Activated CD4-positive, alpha-beta memory T cell treated with anti-CD3 and anti-CD28 coated beads, Interleukin-2, amount 10 ng/mL, durations not matched to agents 7 days and 5 days (primary cell): ENCODE measurements at regions not wholly inside any gene's neighbourhood (a gene's known extent, or its start where the extent isn't known, plus 50 kb on each side); places are given as distances from the start of the nearest gene placed in this dataset.

Experiments used
- CTCF ChIA-PET: fragments of 350-600 bp; sonication (Branson Sonifier 250); formaldehyde crosslinking; loops from one replicate; lab custom pipeline; 2021; ENCODE audit warnings: antibody characterized with exemption, inconsistent platforms; lab: Charles Lee
- POLR2A ChIA-PET: fragments of 350-600 bp; sonication (Branson Sonifier 250); formaldehyde crosslinking; loops from one replicate; lab custom pipeline; 2021; ENCODE audit warnings: antibody characterized with exemption; lab: Charles Lee
- DNase-seq: peaks from one replicate; pipeline ENCODE4 v3.0.0-alpha.2; 2020
- H3K27ac Mint-ChIP-seq: one replicate; pipeline ENCODE4 v1.8.0; 2021; ENCODE audit warnings: mild to moderate bottlenecking, mixed read lengths
- H3K27me3 Mint-ChIP-seq: one replicate; pipeline ENCODE4 v1.8.0; 2021; ENCODE audit warnings: mixed read lengths
- H3K36me3 Mint-ChIP-seq: one replicate; pipeline ENCODE4 v1.8.0; 2021; ENCODE audit warnings: low read depth, mixed read lengths
- H3K4me1 Mint-ChIP-seq: one replicate; pipeline ENCODE4 v1.8.0; 2021; ENCODE audit warnings: mixed read lengths
- H3K4me3 Mint-ChIP-seq: one replicate; pipeline ENCODE4 v1.8.0; 2021; ENCODE audit warnings: mild to moderate bottlenecking, mixed read lengths
- H3K9me3 Mint-ChIP-seq: one replicate; pipeline ENCODE4 v1.8.0; 2021; ENCODE audit warnings: mixed read lengths

- H3K27ac Mint-ChIP-seq = no peak overlapping the region
- no peaks in the 10 kb centered on the region for H3K36me3 Mint-ChIP-seq
- no peak for DNase-seq
- peaks cover 4% of the 10 kb centered on the region for H3K4me1 Mint-ChIP-seq
- H3K4me3 Mint-ChIP-seq = no peak overlapping the region
- POLR2A ChIA-PET = no interaction called here
- H3K9me3 Mint-ChIP-seq = no peaks in the 10 kb centered on the region
- H3K27me3 Mint-ChIP-seq = peaks cover 39% of the 10 kb centered on the region
- CTCF ChIA-PET = no interaction called here
Observed at GRCh38 chr18:61957801-61958516, 65.2 kb upstream of the RNF152 start.

DNA sequence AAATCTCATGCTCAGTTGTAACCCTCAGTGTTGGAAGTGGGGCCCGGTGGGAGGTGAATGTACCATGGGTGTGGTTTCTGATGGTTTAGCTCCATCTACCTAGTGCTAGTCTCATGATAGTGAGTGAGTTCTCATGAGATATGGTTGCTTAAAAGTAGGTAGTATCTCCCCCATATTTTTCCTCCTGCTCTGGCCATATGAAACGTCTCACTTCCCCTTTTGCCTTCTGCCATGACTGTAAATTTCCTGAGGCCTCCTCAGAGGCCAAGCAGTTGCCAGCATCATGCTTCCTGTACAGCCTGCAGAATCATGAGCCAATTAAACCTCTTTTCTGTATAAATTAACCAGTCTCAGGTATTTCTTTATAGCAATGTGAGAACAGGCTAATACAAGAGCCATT is 62.8 kb upstream of the RNF152 start:
- H3K27me3 Mint-ChIP-seq = peaks cover 48% of the 10 kb centered on the region
- CTCF ChIA-PET = no interaction called here

GRCh38 chr18:61954096-61954746 is 61.4 kb upstream of the RNF152 start:
- H3K9me3 Mint-ChIP-seq = no peaks in the 10 kb centered on the region

More for the DNA sequence above, 62.8 kb upstream of the RNF152 start:
- Mint-ChIP-seq H3K4me3 (no peak overlapping the region), H3K27ac (no peak overlapping the region), H3K36me3 (no peaks in the 10 kb centered on the region), H3K9me3 (no peaks in the 10 kb centered on the region), H3K4me1 (peaks cover 16% of the 10 kb centered on the region)
- no peak for DNase-seq
- POLR2A ChIA-PET = no interaction called here

DNA sequence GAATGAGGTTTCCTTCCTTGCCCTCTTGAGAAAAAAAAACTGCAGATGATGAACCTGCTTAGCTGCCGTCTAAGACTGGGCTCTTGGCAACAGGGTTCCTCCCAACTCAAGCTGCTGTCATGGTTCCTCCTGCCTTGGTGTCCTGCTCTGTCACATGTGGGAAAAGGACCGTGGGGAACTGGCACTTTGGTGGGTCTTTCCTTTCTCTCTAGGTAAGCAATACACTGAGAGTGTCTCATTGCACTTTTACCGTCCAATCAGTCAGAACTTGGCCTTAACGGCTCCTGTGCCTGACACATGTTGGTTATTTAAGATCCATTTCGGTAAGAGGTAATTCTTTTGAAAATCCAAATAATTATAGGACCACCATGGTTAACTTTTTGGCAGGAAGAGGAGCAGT is 60.8 kb upstream of the RNF152 start:
- Mint-ChIP-seq H3K4me1 (peaks cover 16% of the 10 kb centered on the region), H3K4me3 (no peak overlapping the region), H3K9me3 (no peaks in the 10 kb centered on the region), H3K27me3 (peaks cover 52% of the 10 kb centered on the region), H3K36me3 (no peaks in the 10 kb centered on the region), H3K27ac (no peak overlapping the region)
- POLR2A ChIA-PET = no interaction called here
- DNase-seq = no peak
- CTCF ChIA-PET = no interaction called here

More at GRCh38 chr18:61954096-61954746, 61.4 kb upstream of the RNF152 start:
- no peak overlapping the region for H3K4me3 Mint-ChIP-seq
- H3K4me1 Mint-ChIP-seq = peaks cover 16% of the 10 kb centered on the region
- POLR2A ChIA-PET = no interaction called here
- CTCF ChIA-PET = no interaction called here
- no peak for DNase-seq
- no peak overlapping the region for H3K27ac Mint-ChIP-seq
- peaks cover 54% of the 10 kb centered on the region for H3K27me3 Mint-ChIP-seq
- no peaks in the 10 kb centered on the region for H3K36me3 Mint-ChIP-seq

DNA sequence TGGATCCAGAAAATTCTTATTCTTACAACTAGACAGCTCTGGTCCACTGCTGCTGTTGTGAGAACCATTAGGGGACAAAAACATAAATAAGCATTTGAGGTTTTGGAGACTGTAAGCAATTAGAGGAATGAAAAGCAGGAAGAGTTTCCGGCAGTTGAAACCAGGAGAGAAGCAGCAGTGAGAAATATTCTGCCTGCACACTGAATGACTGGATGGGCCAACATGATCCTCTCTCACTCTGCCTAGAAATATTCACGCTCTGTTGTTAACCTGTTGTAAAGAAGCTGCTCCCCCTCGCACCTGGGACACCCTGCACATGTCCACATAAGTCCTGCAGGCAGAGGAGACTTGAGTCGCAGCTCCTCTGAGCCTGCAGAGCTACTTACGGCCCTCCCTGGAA is 60.4 kb upstream of the RNF152 start:
- no peak overlapping the region for H3K27ac Mint-ChIP-seq
- ChIA-PET POLR2A (no interaction called here), CTCF (no interaction called here)
- H3K9me3 Mint-ChIP-seq = no peaks in the 10 kb centered on the region
- DNase-seq = no peak
- peaks cover 16% of the 10 kb centered on the region for H3K4me1 Mint-ChIP-seq
- no peaks in the 10 kb centered on the region for H3K36me3 Mint-ChIP-seq
- H3K4me3 Mint-ChIP-seq = no peak overlapping the region
- H3K27me3 Mint-ChIP-seq = peaks cover 52% of the 10 kb centered on the region

- Mint-ChIP-seq H3K36me3 (no peaks in the 10 kb centered on the region), H3K9me3 (no peaks in the 10 kb centered on the region), H3K4me3 (no peak overlapping the region), H3K4me1 (peaks cover 16% of the 10 kb centered on the region), H3K27ac (no peak overlapping the region), H3K27me3 (peaks cover 60% of the 10 kb centered on the region)
- DNase-seq = no peak
- POLR2A ChIA-PET = no interaction called here
- CTCF ChIA-PET = no interaction called here
Observed at GRCh38 chr18:61951396-61951795, 58.6 kb upstream of the RNF152 start.

DNA sequence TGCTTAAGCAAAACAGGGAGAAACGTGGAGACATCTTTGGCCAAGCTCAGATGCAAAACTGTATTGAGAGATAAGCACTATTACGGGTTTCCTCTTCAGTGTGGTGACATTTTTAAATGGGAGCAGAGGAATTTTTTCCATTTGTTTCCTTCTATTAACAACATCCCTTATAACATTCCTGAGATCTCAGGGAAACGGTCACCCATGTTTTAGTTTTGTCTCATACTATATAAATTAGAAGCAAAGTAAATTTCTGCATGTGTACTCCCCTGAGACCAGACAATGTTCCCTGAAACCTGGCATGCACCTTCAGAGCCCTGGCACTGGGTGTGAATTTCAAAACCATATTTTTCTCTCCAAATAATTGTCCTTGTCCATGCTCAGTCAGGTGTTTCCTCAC is 57.6 kb upstream of the RNF152 start:
- H3K27ac Mint-ChIP-seq = no peak overlapping the region
- no peaks in the 10 kb centered on the region for H3K9me3 Mint-ChIP-seq
- peaks cover 58% of the 10 kb centered on the region for H3K27me3 Mint-ChIP-seq
- no peak overlapping the region for H3K4me3 Mint-ChIP-seq
- H3K36me3 Mint-ChIP-seq = no peaks in the 10 kb centered on the region
- DNase-seq = no peak
- ChIA-PET CTCF (no interaction called here), POLR2A (no interaction called here)
- H3K4me1 Mint-ChIP-seq = peaks cover 16% of the 10 kb centered on the region

DNA sequence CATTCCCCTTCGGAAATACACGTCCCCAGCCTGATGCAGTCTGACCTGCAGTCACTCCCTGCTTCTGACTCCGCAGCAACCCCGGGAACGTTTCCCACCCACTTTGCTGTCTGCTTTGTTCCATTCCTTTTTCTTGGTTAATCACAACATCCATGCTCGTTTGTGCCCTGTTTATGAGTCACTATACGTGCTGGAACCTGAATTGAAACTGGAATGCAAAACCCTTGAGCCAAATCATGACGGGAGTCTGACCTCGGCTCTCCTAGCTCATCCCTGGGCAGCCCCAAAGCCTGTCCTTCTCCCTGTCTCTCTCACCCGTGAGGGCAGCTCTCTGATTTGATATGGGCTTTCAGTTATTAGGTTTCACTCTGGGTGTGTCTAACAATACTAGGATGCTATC is 57.1 kb upstream of the RNF152 start:
- no peaks in the 10 kb centered on the region for H3K36me3 Mint-ChIP-seq
- peaks cover 16% of the 10 kb centered on the region for H3K4me1 Mint-ChIP-seq
- peaks cover 55% of the 10 kb centered on the region for H3K27me3 Mint-ChIP-seq
- H3K27ac Mint-ChIP-seq = no peak overlapping the region
- H3K9me3 Mint-ChIP-seq = no peaks in the 10 kb centered on the region
- H3K4me3 Mint-ChIP-seq = no peak overlapping the region
- POLR2A ChIA-PET = no interaction called here
- no peak for DNase-seq
- CTCF ChIA-PET = no interaction called here

DNA sequence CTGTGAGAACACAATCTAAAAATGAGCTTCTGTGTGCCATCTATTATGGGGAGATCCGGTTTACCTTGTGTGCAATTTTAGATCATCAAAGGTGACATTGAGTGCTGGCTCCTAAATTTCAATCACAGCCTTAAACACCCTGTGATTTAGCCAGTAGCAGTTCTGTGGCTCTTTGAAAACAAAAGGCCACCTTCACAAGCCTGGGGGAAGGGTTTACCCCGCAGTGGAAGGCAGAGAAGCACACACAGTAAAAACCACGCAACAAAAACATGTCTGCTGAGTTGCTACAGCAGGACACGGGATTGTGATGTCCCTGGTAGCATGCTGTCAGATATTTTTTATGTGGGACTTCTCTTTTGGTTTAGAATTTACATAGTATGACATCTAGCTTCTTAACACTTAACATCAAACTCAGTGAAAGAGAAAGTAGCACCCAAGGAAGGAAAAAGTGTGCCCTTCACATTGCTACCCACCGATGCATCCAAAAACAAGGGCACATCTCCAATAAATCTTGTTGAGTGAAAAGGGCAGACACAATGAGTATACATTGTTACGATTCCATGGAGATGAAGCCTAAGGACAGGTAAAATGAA is 56.1 kb upstream of the RNF152 start:
- H3K27me3 Mint-ChIP-seq = peaks cover 47% of the 10 kb centered on the region
- CTCF ChIA-PET = no interaction called here

GRCh38 chr18:61948281-61948741 is 55.5 kb upstream of the RNF152 start:
- Mint-ChIP-seq H3K4me3 (no peak overlapping the region), H3K9me3 (no peaks in the 10 kb centered on the region), H3K27ac (no peak overlapping the region), H3K27me3 (peaks cover 41% of the 10 kb centered on the region), H3K36me3 (no peaks in the 10 kb centered on the region), H3K4me1 (peaks cover 13% of the 10 kb centered on the region)
- DNase-seq = no peak
- ChIA-PET POLR2A (no interaction called here), CTCF (no interaction called here)

More for the DNA sequence above, 56.1 kb upstream of the RNF152 start:
- Mint-ChIP-seq H3K4me1 (peaks cover 16% of the 10 kb centered on the region), H3K27ac (no peak overlapping the region), H3K36me3 (no peaks in the 10 kb centered on the region), H3K9me3 (no peaks in the 10 kb centered on the region), H3K4me3 (no peak overlapping the region)
- no peak for DNase-seq
- POLR2A ChIA-PET = no interaction called here

DNA sequence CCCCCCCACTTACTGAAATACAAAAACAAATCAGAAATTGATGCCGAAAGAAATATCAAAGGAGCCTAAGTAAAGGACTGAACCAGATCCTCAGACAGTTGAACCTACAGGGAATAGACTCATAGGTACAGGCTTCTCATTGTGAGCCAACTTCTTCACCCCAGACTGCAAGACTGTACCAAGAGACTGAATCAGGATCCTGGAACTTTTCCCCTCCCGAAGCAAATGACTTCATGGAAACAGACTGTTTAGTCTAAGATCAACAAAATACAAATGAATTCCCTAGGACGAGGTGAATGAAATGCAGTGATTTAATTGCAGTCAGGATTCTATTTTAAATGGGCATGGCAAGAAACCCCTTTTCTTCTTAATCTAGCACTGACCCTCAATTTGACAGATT is 53.6 kb upstream of the RNF152 start:
- CTCF ChIA-PET = no interaction called here
- POLR2A ChIA-PET = no interaction called here
- no peak for DNase-seq
- no peak overlapping the region for H3K27ac Mint-ChIP-seq
- H3K27me3 Mint-ChIP-seq = peaks cover 34% of the 10 kb centered on the region
- peaks cover 1% of the 10 kb centered on the region for H3K9me3 Mint-ChIP-seq
- H3K4me3 Mint-ChIP-seq = no peak overlapping the region
- H3K36me3 Mint-ChIP-seq = no peaks in the 10 kb centered on the region
- H3K4me1 Mint-ChIP-seq = peaks cover 5% of the 10 kb centered on the region

- Mint-ChIP-seq H3K9me3 (peaks cover 9% of the 10 kb centered on the region), H3K4me1 (peaks cover 5% of the 10 kb centered on the region), H3K36me3 (peaks cover 2% of the 10 kb centered on the region), H3K4me3 (no peak overlapping the region), H3K27ac (no peak overlapping the region), H3K27me3 (peaks cover 15% of the 10 kb centered on the region)
- POLR2A ChIA-PET = no interaction called here
- CTCF ChIA-PET = no interaction called here
- no peak for DNase-seq
Observed at GRCh38 chr18:61943175-61943964, 50.6 kb upstream of the RNF152 start.
